Activated B cell treated with CpG ODN at 0.5 μM for 24 hours (primary cell): ENCODE measurements at regions not wholly inside any gene's neighbourhood (a gene's known extent, or its start where the extent isn't known, plus 50 kb on each side); places are given as distances from the start of the nearest gene placed in this dataset.
"Not testable (repeated sequence)": the region's sequence is repeated elsewhere in the genome, so short reads cannot be mapped to it uniquely, and the experiment has no call there.

Experiments
- ATAC-seq: fragments of 200-7000 bp; cut with Tn5 transposase; one replicate; pipeline ENCODE4 v1.10.0; 2021; ENCODE audit warnings: low read depth, mild to moderate bottlenecking, moderate library complexity
- CTCF ChIA-PET: fragments of 350-600 bp; sonication (Branson Sonifier 250); formaldehyde crosslinking; loops from one replicate; lab custom pipeline; 2021; ENCODE audit warnings: antibody characterized with exemption; lab: Charles Lee
- POLR2A ChIA-PET: fragments of 350-600 bp; sonication (Branson Sonifier 250); formaldehyde crosslinking; loops from one replicate; lab custom pipeline; 2021; ENCODE audit warnings: antibody characterized with exemption; lab: Charles Lee
- DNase-seq: peaks from one replicate; pipeline ENCODE4 v3.0.0; 2022
- H3K27ac Mint-ChIP-seq: one replicate; pipeline ENCODE4 v1.8.0; 2020; ENCODE audit warnings: mixed read lengths
- H3K27me3 Mint-ChIP-seq: one replicate; pipeline ENCODE4 v1.8.0; 2021; ENCODE audit warnings: mixed read lengths
- H3K36me3 Mint-ChIP-seq: one replicate; pipeline ENCODE4 v1.8.0; 2021; ENCODE audit warnings: low read depth, mixed read lengths
- H3K4me1 Mint-ChIP-seq: one replicate; pipeline ENCODE4 v1.8.0; 2021; ENCODE audit warnings: mixed read lengths
- H3K4me3 Mint-ChIP-seq: one replicate; pipeline ENCODE4 v1.8.0; 2020; ENCODE audit warnings: mild to moderate bottlenecking, mixed read lengths
- H3K9me3 Mint-ChIP-seq: one replicate; pipeline ENCODE4 v1.8.0; 2020; ENCODE audit warnings: mixed read lengths
- intact Hi-C: fragments of 100-400 bp; cut with micrococcal nuclease; formaldehyde crosslinking; loops from one replicate; pipeline ENCODE4 v1.15.1; 2024
- TF ChIP-seq, protein P1 (sequence below): fragments of 200-600 bp; IDR thresholded peaks from one replicate; pipeline ENCODE4 v1.8.0; 2022; ENCODE audit warnings: antibody characterized with exemption, mild to moderate bottlenecking

DNA sequence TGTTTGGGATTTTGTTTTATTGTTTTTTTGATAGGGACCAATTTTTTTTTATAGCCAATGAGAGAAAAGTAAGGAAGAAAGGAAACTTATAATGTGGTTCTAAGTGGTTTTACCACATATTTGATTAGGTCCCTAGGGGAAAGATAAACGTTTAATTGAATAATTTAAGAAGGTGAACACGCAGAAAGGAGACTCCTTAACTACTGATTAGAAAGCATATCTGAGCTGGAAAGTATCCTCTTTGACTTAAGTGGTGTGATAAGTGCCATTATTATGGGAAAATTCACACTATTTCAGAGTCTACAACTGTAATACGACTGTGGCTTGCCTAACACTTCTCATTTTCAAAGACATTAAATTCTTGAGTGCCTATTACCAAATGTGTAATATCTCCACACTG is 106.5 kb upstream of the GRAMD1B start:
- DNase-seq (no peak), ATAC-seq (no peak)
- no peak overlapping the region for H3K4me3 Mint-ChIP-seq
- H3K27ac Mint-ChIP-seq = no peak overlapping the region
- TF ChIP-seq, protein P1, sequence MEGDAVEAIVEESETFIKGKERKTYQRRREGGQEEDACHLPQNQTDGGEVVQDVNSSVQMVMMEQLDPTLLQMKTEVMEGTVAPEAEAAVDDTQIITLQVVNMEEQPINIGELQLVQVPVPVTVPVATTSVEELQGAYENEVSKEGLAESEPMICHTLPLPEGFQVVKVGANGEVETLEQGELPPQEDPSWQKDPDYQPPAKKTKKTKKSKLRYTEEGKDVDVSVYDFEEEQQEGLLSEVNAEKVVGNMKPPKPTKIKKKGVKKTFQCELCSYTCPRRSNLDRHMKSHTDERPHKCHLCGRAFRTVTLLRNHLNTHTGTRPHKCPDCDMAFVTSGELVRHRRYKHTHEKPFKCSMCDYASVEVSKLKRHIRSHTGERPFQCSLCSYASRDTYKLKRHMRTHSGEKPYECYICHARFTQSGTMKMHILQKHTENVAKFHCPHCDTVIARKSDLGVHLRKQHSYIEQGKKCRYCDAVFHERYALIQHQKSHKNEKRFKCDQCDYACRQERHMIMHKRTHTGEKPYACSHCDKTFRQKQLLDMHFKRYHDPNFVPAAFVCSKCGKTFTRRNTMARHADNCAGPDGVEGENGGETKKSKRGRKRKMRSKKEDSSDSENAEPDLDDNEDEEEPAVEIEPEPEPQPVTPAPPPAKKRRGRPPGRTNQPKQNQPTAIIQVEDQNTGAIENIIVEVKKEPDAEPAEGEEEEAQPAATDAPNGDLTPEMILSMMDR = no peak
- no peaks in the 10 kb centered on the region for H3K36me3 Mint-ChIP-seq
- H3K27me3 Mint-ChIP-seq = peaks cover 2% of the 10 kb centered on the region
- ChIA-PET CTCF (no interaction called here), POLR2A (no interaction called here)
- no peaks in the 10 kb centered on the region for H3K4me1 Mint-ChIP-seq
- intact Hi-C loops = no loop called here
- H3K9me3 Mint-ChIP-seq = no peaks in the 10 kb centered on the region

DNA sequence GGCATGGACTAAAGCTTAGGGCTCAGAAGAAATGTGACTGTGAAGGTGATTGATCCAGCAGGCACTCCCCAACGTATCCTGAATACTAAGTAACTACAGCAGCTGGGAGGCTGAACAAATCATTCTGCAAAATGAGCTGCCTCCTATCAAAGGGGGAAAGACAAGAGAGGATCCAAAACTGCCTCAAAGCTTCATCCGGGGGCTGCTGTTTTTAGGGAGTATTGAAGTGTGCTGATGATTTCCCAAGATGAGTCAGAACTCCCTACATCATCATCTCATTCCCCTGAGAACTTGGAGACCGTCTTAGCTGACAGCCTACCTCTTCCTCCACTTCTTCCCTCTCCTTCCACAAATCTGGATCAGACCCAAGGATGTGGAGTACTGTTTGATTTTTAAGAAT is 108.4 kb upstream of the GRAMD1B start:
- H3K4me1 Mint-ChIP-seq = no peaks in the 10 kb centered on the region
- H3K9me3 Mint-ChIP-seq = no peaks in the 10 kb centered on the region
- ChIA-PET POLR2A (no interaction called here), CTCF (no interaction called here)
- intact Hi-C loops = no loop called here
- H3K27ac Mint-ChIP-seq = no peak overlapping the region
- H3K27me3 Mint-ChIP-seq = peaks cover 2% of the 10 kb centered on the region
- no peak overlapping the region for H3K4me3 Mint-ChIP-seq
- H3K36me3 Mint-ChIP-seq = no peaks in the 10 kb centered on the region
- DNase-seq = no peak
- ATAC-seq = no peak
- TF ChIP-seq, protein P1 = no peak

DNA sequence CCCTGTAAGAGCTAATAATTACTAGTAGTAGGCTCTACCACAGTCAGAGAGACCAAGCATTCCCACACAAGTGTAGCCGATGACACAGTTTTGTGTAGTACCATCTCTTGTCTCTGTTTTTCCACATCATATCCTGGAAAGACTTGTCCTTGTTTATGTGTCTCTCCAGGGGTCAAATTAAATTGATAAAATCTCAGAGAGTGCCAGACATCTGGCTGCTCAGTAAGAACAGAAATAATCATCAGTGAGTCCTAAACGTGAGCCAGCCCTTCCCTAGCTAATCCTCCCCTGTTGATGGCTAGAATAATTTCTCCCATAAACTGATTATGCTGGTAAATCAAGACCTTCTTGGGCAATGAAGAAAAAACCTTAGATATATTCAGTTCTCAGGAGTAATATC is 111.4 kb upstream of the GRAMD1B start:
- ChIA-PET POLR2A (no interaction called here), CTCF (no interaction called here)
- Mint-ChIP-seq H3K4me1 (no peaks in the 10 kb centered on the region), H3K9me3 (no peaks in the 10 kb centered on the region), H3K36me3 (no peaks in the 10 kb centered on the region), H3K4me3 (no peak overlapping the region), H3K27me3 (peaks cover 2% of the 10 kb centered on the region), H3K27ac (no peak overlapping the region)
- DNase-seq (no peak), ATAC-seq (no peak)
- TF ChIP-seq, protein P1 = no peak
- intact Hi-C loops = no loop called here

DNA sequence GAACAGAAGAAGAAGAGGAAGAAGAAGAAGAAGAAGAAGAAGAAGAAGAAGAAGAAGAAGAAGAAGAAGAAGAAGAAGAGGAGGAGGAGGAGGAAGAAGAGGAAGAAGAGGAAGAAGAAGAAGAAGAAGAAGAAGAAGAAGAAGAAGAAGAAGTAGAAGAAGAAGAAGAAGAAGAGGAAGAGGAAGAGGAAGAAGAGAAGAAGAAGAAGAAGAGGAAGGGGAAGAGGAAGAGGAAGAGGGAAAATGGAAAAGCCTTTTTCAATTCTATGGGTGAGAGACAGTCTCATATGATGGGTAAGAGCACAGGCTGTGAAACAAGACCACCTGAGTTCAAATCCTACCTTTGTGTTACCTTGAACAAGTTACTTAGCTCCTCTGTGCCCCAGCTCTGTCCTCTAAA is 111.9 kb upstream of the GRAMD1B start:
- H3K4me1 Mint-ChIP-seq, H3K36me3 Mint-ChIP-seq, H3K27ac Mint-ChIP-seq, CTCF ChIA-PET, H3K27me3 Mint-ChIP-seq, DNase-seq, H3K9me3 Mint-ChIP-seq, ATAC-seq, H3K4me3 Mint-ChIP-seq, intact Hi-C loops: not testable (repeated sequence)
- POLR2A ChIA-PET = interaction anchor here (0.6 kb wide), 1 partner anchor 180 kb away, joined by 6 read pairs; no protein-coding TSS in a partner anchor

DNA sequence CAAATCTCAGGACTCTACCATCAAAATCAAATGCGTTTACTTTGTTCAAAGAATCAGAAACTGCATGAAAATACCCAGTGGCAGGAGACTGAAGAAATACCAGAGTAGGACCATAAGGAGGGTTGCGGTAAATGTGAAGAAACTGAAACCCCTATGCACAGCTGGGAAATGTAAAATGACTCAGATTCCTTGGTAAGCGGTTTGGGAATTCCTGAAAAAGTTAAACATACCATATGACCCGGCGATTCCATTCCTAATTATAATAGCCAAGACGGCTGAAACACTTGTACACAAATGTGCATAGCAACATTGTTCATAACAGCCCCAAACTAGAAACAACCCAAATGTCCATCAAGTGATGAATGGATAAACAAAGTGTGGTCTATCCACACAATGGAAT is 114.1 kb upstream of the GRAMD1B start:
- no peaks in the 10 kb centered on the region for H3K9me3 Mint-ChIP-seq
- TF ChIP-seq, protein P1 = no peak
- CTCF ChIA-PET = no interaction called here
- ATAC-seq (no peak), DNase-seq (no peak)
- H3K36me3 Mint-ChIP-seq = no peaks in the 10 kb centered on the region
- H3K4me3 Mint-ChIP-seq = no peak overlapping the region
- intact Hi-C loops = no loop called here
- H3K4me1 Mint-ChIP-seq = no peaks in the 10 kb centered on the region
- H3K27me3 Mint-ChIP-seq = peaks cover 2% of the 10 kb centered on the region
- no peak overlapping the region for H3K27ac Mint-ChIP-seq
- POLR2A ChIA-PET = no interaction called here

DNA sequence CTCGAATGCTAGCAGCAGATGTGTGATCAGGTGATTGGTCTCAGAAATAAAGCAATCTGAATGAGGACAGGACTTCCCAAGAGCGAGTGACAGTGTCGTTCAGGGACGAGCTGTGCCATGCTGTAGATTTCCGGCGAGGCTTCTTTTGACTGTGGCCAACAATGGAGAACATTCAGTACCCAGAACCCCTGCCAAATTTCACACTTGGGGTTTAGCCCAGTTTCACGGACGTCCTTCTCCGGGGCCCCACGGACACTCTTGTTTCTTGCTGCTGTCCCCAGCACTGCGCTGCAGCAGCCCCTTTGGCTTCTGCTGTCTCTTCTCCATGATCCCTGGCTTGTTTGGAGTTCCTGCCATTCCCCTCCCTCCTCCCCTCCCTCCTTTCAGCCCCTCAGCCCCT is 115.1 kb upstream of the GRAMD1B start:
- TF ChIP-seq, protein P1 = no peak
- Mint-ChIP-seq H3K27me3 (no peaks in the 10 kb centered on the region), H3K36me3 (no peaks in the 10 kb centered on the region), H3K4me1 (no peaks in the 10 kb centered on the region), H3K9me3 (no peaks in the 10 kb centered on the region), H3K27ac (no peak overlapping the region), H3K4me3 (no peak overlapping the region)
- ChIA-PET POLR2A (no interaction called here), CTCF (interaction anchor here (0.7 kb wide), 1 partner anchor 197 kb away, joined by 3 read pairs; no protein-coding TSS in a partner anchor)
- intact Hi-C loops = no loop called here
- DNase-seq (no peak), ATAC-seq (no peak)
